Gastroesophageal sphincter (tissue), 3 donors: ENCODE measurements at regions not wholly inside any gene's neighbourhood (a gene's known extent, or its start where the extent isn't known, plus 50 kb on each side); places are given as distances from the start of the nearest gene placed in this dataset.

Source experiments
- CTCF ChIP-seq, 4 experiments: fragments of 200-600 bp in 2 of 4; fragments of 450-650 bp in 2 of 4; sonication (generic) in 1 of 4; IDR thresholded peaks; one replicate each; pipeline ENCODE4 v1.5.1; 2017 to 2019; ENCODE audit warnings: antibody characterized with exemption in 4 of 4, mild to moderate bottlenecking in 2 of 4, moderate library complexity in 2 of 4
- EP300 ChIP-seq: sonication (generic); formaldehyde crosslinking; IDR thresholded peaks from one replicate; pipeline ENCODE4 v1.6.1; 2017; ENCODE audit warnings: antibody characterized with exemption, mild to moderate bottlenecking
- POLR2A ChIP-seq, 2 donors: fragments of 450-650 bp; IDR thresholded peaks; one replicate each; pipeline ENCODE4 v1.6.1; 2017; ENCODE audit warnings: antibody characterized with exemption in 2 of 2, mild to moderate bottlenecking in 2 of 2, moderate library complexity in 1 of 2

DNA sequence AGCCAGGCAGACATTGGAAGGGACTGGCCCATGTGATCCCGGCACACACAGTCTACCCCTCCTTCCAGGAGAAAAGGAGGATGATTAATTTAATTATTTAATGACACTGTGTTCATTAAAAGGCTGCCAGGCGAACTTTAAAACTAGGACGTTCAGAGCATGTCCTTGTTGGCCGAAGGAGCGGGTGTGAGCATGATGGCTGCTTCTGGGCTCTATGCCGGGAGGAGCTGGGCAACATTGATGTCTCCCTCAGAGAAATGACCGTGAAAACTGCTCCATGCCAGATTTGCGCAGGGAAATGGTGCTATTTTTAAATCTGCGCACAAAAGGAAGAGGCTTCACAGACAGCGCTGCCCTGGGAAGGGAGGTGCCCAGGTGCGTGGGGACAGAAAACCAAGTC lies 284.9 kb upstream of the IRX4 start:
- no peak for TF ChIP-seq EP300
- TF ChIP-seq CTCF (IDR thresholded peaks at IDR 0.05): no peak
- TF ChIP-seq POLR2A (IDR thresholded peaks at IDR 0.05): no peak
